ENCODE measurements at regions not wholly inside any gene's neighbourhood (a gene's known extent, or its start where the extent isn't known, plus 50 kb on each side); places are given as distances from the start of the nearest gene placed in this dataset.

- ChIA-PET POLR2A (no interaction called here), CTCF (interaction anchor here (0.7 to 1.9 kb wide), 5 partner anchors 8 to 234 kb away, joined by 3 to 7 read pairs (median 5); partner anchors contain the start of gene DMXL1)
- no peak for TF ChIP-seq CTCF (IDR thresholded peaks at IDR 0.05; ENCODE audit: insufficient read depth, low read length, missing control alignments)
- no peak for DNase-seq (ENCODE audit: low read depth, low spot score)
- no peak overlapping the region for H3K4me3 ChIP-seq (ENCODE audit: low read depth, low read length)
Measured at GRCh38 chr5:119304439-119305211, 51.2 kb upstream of the TNFAIP8 start.

Measured in AG04449 (cell line).